Thyroid gland (tissue), 4 donors: ENCODE measurements at regions not wholly inside any gene's neighbourhood (a gene's known extent, or its start where the extent isn't known, plus 50 kb on each side); places are given as distances from the start of the nearest gene placed in this dataset.

Experiments used
- POLR2A ChIP-seq, 2 donors: fragments of 450-650 bp; IDR thresholded peaks; one replicate each; pipeline ENCODE4 v1.6.1; 2017; ENCODE audit warnings: antibody characterized with exemption in 2 of 2, mild to moderate bottlenecking in 2 of 2, moderate library complexity in 1 of 2
- TF ChIP-seq, protein P1 (sequence below), 6 experiments: fragments of 200-600 bp in 3 of 6; fragments of 450-650 bp in 3 of 6; sonication (generic) in 3 of 6; IDR thresholded peaks; one replicate each; pipeline ENCODE4 v1.5.1; 2016 to 2019; ENCODE audit warnings: antibody characterized with exemption in 6 of 6, mild to moderate bottlenecking in 2 of 6, inconsistent platforms in 1 of 6, moderate library complexity in 1 of 6

DNA sequence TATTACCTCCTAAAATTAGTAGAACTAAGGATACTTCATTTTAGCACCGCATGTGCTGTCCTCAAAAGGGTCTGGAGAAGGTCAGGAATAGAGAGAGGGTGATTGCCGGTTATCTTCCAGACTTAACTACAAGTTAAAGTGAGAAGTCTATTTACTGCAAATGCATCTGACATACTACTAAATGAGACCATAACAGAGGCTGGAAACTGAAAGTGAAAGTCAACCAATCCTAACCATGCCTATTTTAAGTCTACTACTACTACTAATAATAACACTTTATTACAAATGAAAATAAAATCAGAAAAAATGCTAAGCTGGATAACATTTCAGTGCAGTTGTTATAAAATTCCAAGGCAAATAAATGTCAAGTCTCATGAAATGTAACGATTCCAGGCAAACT lies 244.7 kb downstream of the KIF20B start:
- TF ChIP-seq, protein P1, sequence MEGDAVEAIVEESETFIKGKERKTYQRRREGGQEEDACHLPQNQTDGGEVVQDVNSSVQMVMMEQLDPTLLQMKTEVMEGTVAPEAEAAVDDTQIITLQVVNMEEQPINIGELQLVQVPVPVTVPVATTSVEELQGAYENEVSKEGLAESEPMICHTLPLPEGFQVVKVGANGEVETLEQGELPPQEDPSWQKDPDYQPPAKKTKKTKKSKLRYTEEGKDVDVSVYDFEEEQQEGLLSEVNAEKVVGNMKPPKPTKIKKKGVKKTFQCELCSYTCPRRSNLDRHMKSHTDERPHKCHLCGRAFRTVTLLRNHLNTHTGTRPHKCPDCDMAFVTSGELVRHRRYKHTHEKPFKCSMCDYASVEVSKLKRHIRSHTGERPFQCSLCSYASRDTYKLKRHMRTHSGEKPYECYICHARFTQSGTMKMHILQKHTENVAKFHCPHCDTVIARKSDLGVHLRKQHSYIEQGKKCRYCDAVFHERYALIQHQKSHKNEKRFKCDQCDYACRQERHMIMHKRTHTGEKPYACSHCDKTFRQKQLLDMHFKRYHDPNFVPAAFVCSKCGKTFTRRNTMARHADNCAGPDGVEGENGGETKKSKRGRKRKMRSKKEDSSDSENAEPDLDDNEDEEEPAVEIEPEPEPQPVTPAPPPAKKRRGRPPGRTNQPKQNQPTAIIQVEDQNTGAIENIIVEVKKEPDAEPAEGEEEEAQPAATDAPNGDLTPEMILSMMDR (IDR thresholded peaks at IDR 0.05) = no peak
- TF ChIP-seq POLR2A (IDR thresholded peaks at IDR 0.05) = no peak
